HL-60 (cell line): ENCODE measurements at regions not wholly inside any gene's neighbourhood (a gene's known extent, or its start where the extent isn't known, plus 50 kb on each side); places are given as distances from the start of the nearest gene placed in this dataset.

Experiments
- DNase-seq, 2 experiments: peaks; one replicate each; pipeline ENCODE4 v3.0.0-alpha.2; 2010 to 2020; ENCODE audit warnings: low read depth in 1 of 2, low spot score in 1 of 2
- H3K27ac ChIP-seq: fragments of 250-450 bp; sonication (Bioruptor Pico); replicated peaks from 2 replicates; pipeline ENCODE4 v1.5.1; 2020; ENCODE audit warnings: mild to moderate bottlenecking, moderate library complexity
- H3K27me3 ChIP-seq: fragments of 250-450 bp; sonication (Bioruptor Pico); 2 replicates; pipeline ENCODE4 v1.5.1; 2021; ENCODE audit warnings: mild to moderate bottlenecking, moderate library complexity; ENCODE audit not compliant: insufficient read depth, poor library complexity, severe bottlenecking
- H3K4me3 ChIP-seq: replicated peaks from 2 replicates; pipeline ENCODE4 v1.5.1; 2011; ENCODE audit warnings: mild to moderate bottlenecking, control low read depth, low read length; ENCODE audit not compliant: insufficient read depth
- GABPA ChIP-seq: IDR thresholded peaks from 2 replicates; pipeline ENCODE4 v1.6.1; 2012; ENCODE audit warnings: low read depth
- POLR2AphosphoS5 ChIP-seq: IDR thresholded peaks from 2 replicates; pipeline ENCODE4 v1.6.1; 2012; ENCODE audit warnings: low read depth
- SPI1 ChIP-seq: IDR thresholded peaks from 2 replicates; pipeline ENCODE4 v1.6.1; 2012; ENCODE audit warnings: low read depth, mild to moderate bottlenecking, borderline replicate concordance
- TF ChIP-seq, protein P1 (sequence below): IDR thresholded peaks from one replicate; pipeline ENCODE4 v1.5.1; 2011; ENCODE audit warnings: low read length, control low read depth, inconsistent platforms; ENCODE audit not compliant: insufficient read depth
- TF ChIP-seq, protein P2 (sequence below): IDR thresholded peaks from 2 replicates; pipeline ENCODE4 v1.6.1; 2012; ENCODE audit warnings: low read depth; ENCODE audit not compliant: insufficient replicate concordance

DNA sequence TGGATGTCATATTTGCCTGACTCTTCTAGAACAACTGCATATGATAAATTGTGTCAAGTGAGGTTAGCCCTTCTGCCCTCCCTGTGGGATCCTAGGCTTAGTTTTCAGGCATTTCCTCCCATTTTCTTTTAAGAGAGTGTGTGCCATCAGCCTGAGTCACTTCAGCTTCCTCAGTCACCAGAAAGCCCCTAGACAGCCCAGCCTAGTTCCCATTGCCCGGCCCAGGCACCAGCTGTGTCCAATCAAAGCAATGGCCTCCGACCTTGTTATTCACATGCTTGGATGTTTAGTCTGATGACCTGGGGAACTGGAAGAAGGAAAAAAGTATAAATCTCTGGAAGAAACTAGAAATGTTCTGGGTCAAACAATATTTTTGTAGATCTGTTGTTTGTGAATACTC, 221.9 kb upstream of the LRIG1 start:
- Histone ChIP-seq H3K27me3 (no peaks in the 10 kb centered on the region), H3K27ac (no peak overlapping the region), H3K4me3 (no peak overlapping the region)
- TF ChIP-seq SPI1 (no peak), POLR2AphosphoS5 (no peak), GABPA (no peak)
- TF ChIP-seq, protein P1, sequence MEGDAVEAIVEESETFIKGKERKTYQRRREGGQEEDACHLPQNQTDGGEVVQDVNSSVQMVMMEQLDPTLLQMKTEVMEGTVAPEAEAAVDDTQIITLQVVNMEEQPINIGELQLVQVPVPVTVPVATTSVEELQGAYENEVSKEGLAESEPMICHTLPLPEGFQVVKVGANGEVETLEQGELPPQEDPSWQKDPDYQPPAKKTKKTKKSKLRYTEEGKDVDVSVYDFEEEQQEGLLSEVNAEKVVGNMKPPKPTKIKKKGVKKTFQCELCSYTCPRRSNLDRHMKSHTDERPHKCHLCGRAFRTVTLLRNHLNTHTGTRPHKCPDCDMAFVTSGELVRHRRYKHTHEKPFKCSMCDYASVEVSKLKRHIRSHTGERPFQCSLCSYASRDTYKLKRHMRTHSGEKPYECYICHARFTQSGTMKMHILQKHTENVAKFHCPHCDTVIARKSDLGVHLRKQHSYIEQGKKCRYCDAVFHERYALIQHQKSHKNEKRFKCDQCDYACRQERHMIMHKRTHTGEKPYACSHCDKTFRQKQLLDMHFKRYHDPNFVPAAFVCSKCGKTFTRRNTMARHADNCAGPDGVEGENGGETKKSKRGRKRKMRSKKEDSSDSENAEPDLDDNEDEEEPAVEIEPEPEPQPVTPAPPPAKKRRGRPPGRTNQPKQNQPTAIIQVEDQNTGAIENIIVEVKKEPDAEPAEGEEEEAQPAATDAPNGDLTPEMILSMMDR, result no peak
- TF ChIP-seq, protein P2, sequence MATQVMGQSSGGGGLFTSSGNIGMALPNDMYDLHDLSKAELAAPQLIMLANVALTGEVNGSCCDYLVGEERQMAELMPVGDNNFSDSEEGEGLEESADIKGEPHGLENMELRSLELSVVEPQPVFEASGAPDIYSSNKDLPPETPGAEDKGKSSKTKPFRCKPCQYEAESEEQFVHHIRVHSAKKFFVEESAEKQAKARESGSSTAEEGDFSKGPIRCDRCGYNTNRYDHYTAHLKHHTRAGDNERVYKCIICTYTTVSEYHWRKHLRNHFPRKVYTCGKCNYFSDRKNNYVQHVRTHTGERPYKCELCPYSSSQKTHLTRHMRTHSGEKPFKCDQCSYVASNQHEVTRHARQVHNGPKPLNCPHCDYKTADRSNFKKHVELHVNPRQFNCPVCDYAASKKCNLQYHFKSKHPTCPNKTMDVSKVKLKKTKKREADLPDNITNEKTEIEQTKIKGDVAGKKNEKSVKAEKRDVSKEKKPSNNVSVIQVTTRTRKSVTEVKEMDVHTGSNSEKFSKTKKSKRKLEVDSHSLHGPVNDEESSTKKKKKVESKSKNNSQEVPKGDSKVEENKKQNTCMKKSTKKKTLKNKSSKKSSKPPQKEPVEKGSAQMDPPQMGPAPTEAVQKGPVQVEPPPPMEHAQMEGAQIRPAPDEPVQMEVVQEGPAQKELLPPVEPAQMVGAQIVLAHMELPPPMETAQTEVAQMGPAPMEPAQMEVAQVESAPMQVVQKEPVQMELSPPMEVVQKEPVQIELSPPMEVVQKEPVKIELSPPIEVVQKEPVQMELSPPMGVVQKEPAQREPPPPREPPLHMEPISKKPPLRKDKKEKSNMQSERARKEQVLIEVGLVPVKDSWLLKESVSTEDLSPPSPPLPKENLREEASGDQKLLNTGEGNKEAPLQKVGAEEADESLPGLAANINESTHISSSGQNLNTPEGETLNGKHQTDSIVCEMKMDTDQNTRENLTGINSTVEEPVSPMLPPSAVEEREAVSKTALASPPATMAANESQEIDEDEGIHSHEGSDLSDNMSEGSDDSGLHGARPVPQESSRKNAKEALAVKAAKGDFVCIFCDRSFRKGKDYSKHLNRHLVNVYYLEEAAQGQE, result no peak
- no peak for DNase-seq

DNA sequence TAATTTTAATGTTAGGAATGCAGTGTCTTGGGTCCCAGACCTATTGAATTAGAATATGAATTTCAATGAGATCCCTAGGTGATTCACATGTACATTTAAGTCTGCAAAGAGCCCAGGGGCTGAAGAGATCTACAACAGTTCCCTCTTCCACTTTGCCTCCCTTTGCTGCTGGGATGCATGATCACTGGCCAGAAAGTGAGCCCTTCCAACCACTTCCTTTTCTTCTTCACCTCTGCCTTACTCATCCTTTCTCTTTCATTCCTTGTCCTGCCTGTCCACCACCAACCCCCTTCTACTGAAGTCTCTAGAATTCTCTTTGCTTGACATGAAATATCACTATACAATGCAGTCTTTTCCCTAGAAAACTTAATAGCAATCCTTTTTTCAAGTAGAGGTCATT, 222.4 kb upstream of the LRIG1 start:
- H3K27ac ChIP-seq, result no peak overlapping the region
- DNase-seq, result no peak
- no peak overlapping the region for H3K4me3 ChIP-seq
- TF ChIP-seq POLR2AphosphoS5 (no peak), GABPA (no peak), SPI1 (no peak)
- TF ChIP-seq, protein P2, result no peak
- TF ChIP-seq, protein P1, result no peak
- no peaks in the 10 kb centered on the region for H3K27me3 ChIP-seq

DNA sequence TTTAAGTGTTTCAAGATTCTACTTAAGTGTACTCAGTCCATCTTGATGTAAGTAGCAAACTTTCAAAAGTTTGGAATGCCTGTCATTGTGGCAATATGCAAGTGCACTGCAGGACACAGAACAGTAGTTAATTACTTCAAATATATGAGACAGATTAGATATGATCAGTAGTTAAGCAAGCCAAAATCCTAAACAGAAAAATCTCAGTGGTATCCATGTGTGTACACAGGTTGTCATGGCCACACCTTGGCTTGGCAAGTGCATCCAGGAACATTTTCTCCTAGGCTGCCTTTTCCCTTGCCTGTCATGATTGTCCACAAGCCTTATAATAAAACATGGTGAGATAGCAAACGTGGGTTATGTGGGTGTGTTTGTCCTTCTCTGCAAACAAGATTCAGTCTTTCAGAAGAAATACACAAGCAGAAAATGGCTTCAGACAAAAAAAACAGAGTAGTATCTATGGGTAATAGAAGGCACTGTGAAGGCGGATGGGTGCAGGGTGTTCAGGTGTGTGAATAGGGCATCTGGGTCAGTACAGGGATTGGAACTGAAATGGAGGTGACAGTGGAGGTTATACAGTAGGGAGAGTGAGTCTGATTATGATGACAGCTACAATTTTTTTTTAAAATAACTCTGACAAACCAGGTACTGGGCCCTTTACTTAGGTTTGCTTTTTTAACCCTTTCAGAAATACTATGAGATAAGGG, 229.0 kb upstream of the LRIG1 start:
- no peak overlapping the region for H3K4me3 ChIP-seq
- TF ChIP-seq GABPA (no peak), SPI1 (no peak), POLR2AphosphoS5 (no peak)
- TF ChIP-seq, protein P2, result no peak
- TF ChIP-seq, protein P1, result no peak
- no peak overlapping the region for H3K27ac ChIP-seq
- no peak for DNase-seq
- H3K27me3 ChIP-seq, result no peaks in the 10 kb centered on the region
